WTC11 (cell line): ENCODE measurements at regions not wholly inside any gene's neighbourhood (a gene's known extent, or its start where the extent isn't known, plus 50 kb on each side); places are given as distances from the start of the nearest gene placed in this dataset.

ENCODE experiments used
- ATAC-seq: fragments of 200-7000 bp; cut with Tn5 transposase; 2 replicates; pipeline ENCODE4 v1.10.0; 2021; ENCODE audit warnings: mild to moderate bottlenecking, moderate library complexity
- CTCF ChIA-PET: fragments of 300-600 bp; sonication (Branson Sonifier 250); formaldehyde crosslinking; loops from one replicate; lab custom pipeline; 2021; ENCODE audit warnings: antibody characterized with exemption; lab: Charles Lee
- POLR2A ChIA-PET: fragments of 350-600 bp; sonication (Branson Sonifier 250); formaldehyde crosslinking; loops from one replicate; lab custom pipeline; 2021; ENCODE audit warnings: antibody characterized with exemption; lab: Charles Lee
- DNase-seq: peaks from one replicate; pipeline ENCODE4 v3.0.0; 2021; ENCODE audit warnings: low spot score
- H3K27ac Mint-ChIP-seq: 2 replicates; pipeline ENCODE4 v1.8.0; 2021; ENCODE audit warnings: mixed read lengths
- H3K27me3 Mint-ChIP-seq: 2 replicates; pipeline ENCODE4 v1.8.0; 2021; ENCODE audit warnings: low read depth, mild to moderate bottlenecking, moderate library complexity, mixed read lengths
- H3K36me3 Mint-ChIP-seq: 2 replicates; pipeline ENCODE4 v1.8.0; 2021; ENCODE audit warnings: mixed read lengths
- H3K4me1 Mint-ChIP-seq: 2 replicates; pipeline ENCODE4 v1.8.0; 2022; ENCODE audit warnings: mixed read lengths
- H3K4me3 Mint-ChIP-seq: 2 replicates; pipeline ENCODE4 v1.8.0; 2021; ENCODE audit warnings: mild to moderate bottlenecking, moderate library complexity, mixed read lengths
- H3K9me3 Mint-ChIP-seq: 2 replicates; pipeline ENCODE4 v1.8.0; 2021; ENCODE audit warnings: mixed read lengths
- ARID4B ChIP-seq: sonication (generic); formaldehyde crosslinking; IDR thresholded peaks from 2 replicates; pipeline ENCODE4 v1.8.0; 2023; ENCODE audit warnings: missing genetic modification reagents, mild to moderate bottlenecking, borderline replicate concordance
- ELF4 ChIP-seq: sonication (generic); formaldehyde crosslinking; IDR thresholded peaks from 2 replicates; pipeline ENCODE4 v1.8.1; 2022; ENCODE audit warnings: low read depth, mild to moderate bottlenecking, moderate library complexity, missing genetic modification reagents
- ESRRA ChIP-seq: sonication (generic); formaldehyde crosslinking; IDR thresholded peaks from 2 replicates; pipeline ENCODE4 v1.8.1; 2022; ENCODE audit warnings: mild to moderate bottlenecking, missing genetic modification reagents, borderline replicate concordance
- FOXK1 ChIP-seq: sonication (generic); formaldehyde crosslinking; IDR thresholded peaks from 2 replicates; pipeline ENCODE4 v1.8.0; 2022; ENCODE audit warnings: mild to moderate bottlenecking, moderate library complexity, missing genetic modification reagents
- FOXP1 ChIP-seq: sonication (generic); formaldehyde crosslinking; IDR thresholded peaks from 2 replicates; pipeline ENCODE4 v1.8.0; 2022; ENCODE audit warnings: missing genetic modification reagents, mild to moderate bottlenecking, moderate library complexity, borderline replicate concordance
- GRHL2 ChIP-seq: fragments of 250-450 bp; sonication (Bioruptor Pico); IDR thresholded peaks from 2 replicates; pipeline ENCODE4 v1.8.0; 2022; ENCODE audit warnings: mild to moderate bottlenecking, moderate library complexity; ENCODE audit not compliant: insufficient replicate concordance, severe bottlenecking
- HMGA2 ChIP-seq: fragments of 250-450 bp; sonication (Bioruptor Pico); IDR thresholded peaks from 2 replicates; pipeline ENCODE4 v1.4.0; 2021; ENCODE audit warnings: mild to moderate bottlenecking, moderate library complexity
- IRF2 ChIP-seq: sonication (generic); formaldehyde crosslinking; IDR thresholded peaks from 2 replicates; pipeline ENCODE4 v1.8.0; 2022; ENCODE audit warnings: low read depth, missing genetic modification reagents, borderline replicate concordance
- KAT7 ChIP-seq: sonication (generic); formaldehyde crosslinking; IDR thresholded peaks from 2 replicates; pipeline ENCODE4 v1.8.1; 2023; ENCODE audit warnings: missing genetic modification reagents, mild to moderate bottlenecking, borderline replicate concordance
- MLX ChIP-seq: sonication (generic); formaldehyde crosslinking; IDR thresholded peaks from 2 replicates; pipeline ENCODE4 v1.8.1; 2023; ENCODE audit warnings: mild to moderate bottlenecking, missing genetic modification reagents, moderate library complexity
- NFE2L1 ChIP-seq: sonication (generic); formaldehyde crosslinking; IDR thresholded peaks from 2 replicates; pipeline ENCODE4 v1.8.1; 2023; ENCODE audit warnings: missing genetic modification reagents
- PRDM15 ChIP-seq: sonication (generic); formaldehyde crosslinking; IDR thresholded peaks from 2 replicates; pipeline ENCODE4 v1.8.0; 2022; ENCODE audit warnings: missing genetic modification reagents
- RELA ChIP-seq: sonication (generic); formaldehyde crosslinking; IDR thresholded peaks from 2 replicates; pipeline ENCODE4 v1.8.1; 2022; ENCODE audit warnings: missing genetic modification reagents, mild to moderate bottlenecking, borderline replicate concordance
- SMAD4 ChIP-seq: sonication (generic); formaldehyde crosslinking; IDR thresholded peaks from 2 replicates; pipeline ENCODE4 v1.8.0; 2022; ENCODE audit warnings: mild to moderate bottlenecking, missing genetic modification reagents
- STAT6 ChIP-seq: sonication (generic); formaldehyde crosslinking; conservative IDR thresholded peaks from 2 replicates; pipeline ENCODE4 v1.8.1; 2023; ENCODE audit warnings: mild to moderate bottlenecking, low read depth, missing genetic modification reagents, moderate library complexity
- TEAD1 ChIP-seq: sonication (generic); formaldehyde crosslinking; IDR thresholded peaks from 2 replicates; pipeline ENCODE4 v1.8.0; 2022; ENCODE audit warnings: mild to moderate bottlenecking, missing genetic modification reagents
- TEAD4 ChIP-seq: sonication (generic); formaldehyde crosslinking; IDR thresholded peaks from 2 replicates; pipeline ENCODE4 v1.8.0; 2022; ENCODE audit warnings: mild to moderate bottlenecking, missing genetic modification reagents
- ZBTB21 ChIP-seq: sonication (generic); formaldehyde crosslinking; IDR thresholded peaks from 2 replicates; pipeline ENCODE4 v1.8.1; 2023; ENCODE audit warnings: mild to moderate bottlenecking, missing genetic modification reagents, borderline replicate concordance
- ZMAT4 ChIP-seq: fragments of 250-450 bp; sonication (Bioruptor Pico); IDR thresholded peaks from 2 replicates; pipeline ENCODE4 v1.9.0; 2021; ENCODE audit warnings: mild to moderate bottlenecking
- ZNF138 ChIP-seq: sonication (generic); formaldehyde crosslinking; conservative IDR thresholded peaks from 2 replicates; pipeline ENCODE4 v1.8.1; 2022; ENCODE audit warnings: mild to moderate bottlenecking, moderate library complexity, missing genetic modification reagents
- ZNF416 ChIP-seq: fragments of 250-450 bp; sonication (Bioruptor Pico); IDR thresholded peaks from 2 replicates; pipeline ENCODE4 v1.9.0; 2021; ENCODE audit warnings: mild to moderate bottlenecking, inconsistent platforms
- ZNF423 ChIP-seq: fragments of 250-450 bp; sonication (Bioruptor Pico); IDR thresholded peaks from 2 replicates; pipeline ENCODE4 v2.1.2; 2022; ENCODE audit warnings: mild to moderate bottlenecking, moderate library complexity
- TF ChIP-seq, protein P1 (sequence below): sonication (generic); formaldehyde crosslinking; conservative IDR thresholded peaks from 2 replicates; pipeline ENCODE4 v1.8.1; 2022; ENCODE audit warnings: mild to moderate bottlenecking, missing genetic modification reagents

DNA sequence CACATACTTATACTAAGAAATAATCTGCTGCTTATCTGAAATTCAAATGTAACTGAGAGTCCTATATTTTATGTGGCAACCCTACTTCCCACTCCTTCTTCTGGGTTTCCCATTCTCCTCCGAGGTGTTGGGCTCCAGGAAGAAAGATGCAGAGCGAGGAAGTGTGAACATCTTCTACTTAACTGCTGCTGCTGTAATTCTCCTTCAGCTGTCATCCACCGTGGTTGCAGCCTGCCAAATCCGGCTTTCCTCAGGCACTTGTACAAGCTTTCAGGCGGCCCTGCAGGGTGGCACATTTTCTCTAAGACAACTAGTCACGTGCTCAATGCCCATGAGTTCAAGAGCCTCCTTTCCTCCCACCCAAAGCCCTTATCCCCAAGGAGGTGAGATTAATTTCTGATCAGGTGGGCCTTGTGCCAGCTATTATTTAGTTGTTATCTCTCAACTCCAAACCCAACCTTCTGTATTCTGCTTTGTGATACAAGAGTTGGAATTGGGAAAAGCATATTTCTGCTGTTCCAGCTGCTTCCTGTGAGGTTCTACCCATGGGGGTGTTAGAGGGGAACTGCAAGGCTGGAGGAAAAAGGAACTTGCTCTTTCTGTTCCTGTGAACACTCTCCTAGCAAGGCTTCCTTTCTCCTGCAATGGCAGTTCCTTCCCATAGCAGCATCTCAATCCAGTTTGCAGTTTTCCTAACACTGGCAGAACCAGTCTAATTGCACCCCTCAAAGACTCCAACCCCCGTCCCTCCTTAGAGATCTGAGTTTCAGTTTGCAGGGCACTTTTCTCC lies 67.6 kb upstream of the RBBP6 start:
- H3K4me3 Mint-ChIP-seq = no peak overlapping the region
- no peaks in the 10 kb centered on the region for H3K4me1 Mint-ChIP-seq
- H3K27me3 Mint-ChIP-seq = peaks cover 16% of the 10 kb centered on the region
- H3K9me3 Mint-ChIP-seq = peaks cover 29% of the 10 kb centered on the region
- H3K36me3 Mint-ChIP-seq = no peaks in the 10 kb centered on the region; the same call in 1 of the 2 replicates
- TF ChIP-seq ZNF423 (no peak), ELF4 (CRISPR knock-in tag) (no peak), TEAD4 (no peak), ZBTB21 (CRISPR knock-in tag) (no peak), TEAD1 (CRISPR knock-in tag) (no peak), FOXK1 (CRISPR knock-in tag) (no peak), PRDM15 (CRISPR knock-in tag) (no peak), ZMAT4 (CRISPR knock-in tag) (no peak), SMAD4 (CRISPR knock-in tag) (no peak), ARID4B (CRISPR knock-in tag) (no peak), ZNF416 (no peak), KAT7 (CRISPR knock-in tag) (no peak)
- TF ChIP-seq, all 79 proteins: peak for 0
- DNase-seq = no peak
- H3K27ac Mint-ChIP-seq = no peak overlapping the region
- no peak for ATAC-seq
- POLR2A ChIA-PET = interaction anchor here (1.1 kb wide), 1 partner anchor 71 kb away, joined by 4 read pairs; no protein-coding TSS in a partner anchor
- CTCF ChIA-PET = interaction anchor here (0.9 kb wide), 1 partner anchor 427 kb away, joined by 3 read pairs; no protein-coding TSS in a partner anchor

- Mint-ChIP-seq H3K27me3 (peaks cover 70% of the 10 kb centered on the region), H3K27ac (no peak overlapping the region)
- CTCF ChIA-PET = interaction anchor here (0.8 kb wide), 1 partner anchor 432 kb away, joined by 3 read pairs; no protein-coding TSS in a partner anchor
- TF ChIP-seq RELA (CRISPR knock-in tag) (no peak), MLX (CRISPR knock-in tag) (no peak), HMGA2 (no peak), STAT6 (CRISPR knock-in tag) (no peak), GRHL2 (CRISPR knock-in tag) (no peak), FOXP1 (CRISPR knock-in tag) (no peak), IRF2 (no peak), ZNF138 (no peak), NFE2L1 (CRISPR knock-in tag) (no peak), ELF4 (CRISPR knock-in tag) (no peak), ESRRA (CRISPR knock-in tag) (no peak)
- TF ChIP-seq, protein P1, sequence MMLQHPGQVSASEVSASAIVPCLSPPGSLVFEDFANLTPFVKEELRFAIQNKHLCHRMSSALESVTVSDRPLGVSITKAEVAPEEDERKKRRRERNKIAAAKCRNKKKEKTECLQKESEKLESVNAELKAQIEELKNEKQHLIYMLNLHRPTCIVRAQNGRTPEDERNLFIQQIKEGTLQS (CRISPR knock-in tag) = no peak
These were observed 61.9 kb upstream of the RBBP6 start for GRCh38 chr16:24477492-24477891.

More at GRCh38 chr16:24477492-24477891, 61.9 kb upstream of the RBBP6 start:
- H3K4me3 Mint-ChIP-seq = no peak overlapping the region
- POLR2A ChIA-PET = no interaction called here
- H3K4me1 Mint-ChIP-seq = peaks cover 1% of the 10 kb centered on the region
- no peaks in the 10 kb centered on the region; the same call in 1 of the 2 replicates for H3K36me3 Mint-ChIP-seq
- peaks cover 29% of the 10 kb centered on the region for H3K9me3 Mint-ChIP-seq
- DNase-seq (no peak), ATAC-seq (no peak)
